ENCODE measurements at regions not wholly inside any gene's neighbourhood (a gene's known extent, or its start where the extent isn't known, plus 50 kb on each side); places are given as distances from the start of the nearest gene placed in this dataset.

DNA sequence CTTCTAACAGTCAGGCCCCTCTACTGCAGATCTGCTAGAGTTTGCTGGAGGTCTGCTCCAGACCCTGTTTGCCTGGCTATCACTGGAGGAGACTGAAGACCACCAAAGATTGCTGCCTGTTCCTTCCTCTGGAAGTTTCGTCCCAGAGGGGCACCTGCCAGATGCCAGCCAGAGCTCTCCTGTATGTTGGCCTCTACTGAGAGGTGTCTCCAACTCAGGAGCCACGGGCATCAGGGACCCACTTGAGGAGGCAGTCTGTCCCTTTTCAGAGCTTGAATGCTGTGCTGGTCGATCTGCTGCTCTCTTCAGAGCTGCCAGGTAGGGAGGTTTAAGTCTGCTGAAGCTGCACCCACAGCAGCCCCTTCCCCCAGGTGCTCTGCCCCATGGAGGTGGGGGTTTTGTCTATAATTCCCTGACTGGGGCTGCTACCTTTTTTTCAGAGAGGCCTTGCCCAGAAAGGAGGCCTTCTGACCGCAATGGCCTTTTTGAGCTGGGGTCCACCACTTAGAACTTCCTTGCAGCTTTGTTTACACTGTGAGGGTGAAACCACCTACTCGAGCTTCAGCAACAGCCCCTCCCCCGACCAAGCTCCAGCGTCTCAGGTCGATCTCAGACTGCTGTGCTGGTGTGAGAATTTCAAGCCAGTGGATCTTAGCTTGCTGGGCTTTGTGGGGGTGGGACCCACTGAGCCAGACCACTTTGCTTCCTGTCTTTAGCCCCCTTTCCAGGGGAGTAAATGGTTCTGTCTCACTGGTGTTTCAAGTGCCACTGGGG lies 566.0 kb downstream of the NR4A2 start:
- TF ChIP-seq, protein P1, sequence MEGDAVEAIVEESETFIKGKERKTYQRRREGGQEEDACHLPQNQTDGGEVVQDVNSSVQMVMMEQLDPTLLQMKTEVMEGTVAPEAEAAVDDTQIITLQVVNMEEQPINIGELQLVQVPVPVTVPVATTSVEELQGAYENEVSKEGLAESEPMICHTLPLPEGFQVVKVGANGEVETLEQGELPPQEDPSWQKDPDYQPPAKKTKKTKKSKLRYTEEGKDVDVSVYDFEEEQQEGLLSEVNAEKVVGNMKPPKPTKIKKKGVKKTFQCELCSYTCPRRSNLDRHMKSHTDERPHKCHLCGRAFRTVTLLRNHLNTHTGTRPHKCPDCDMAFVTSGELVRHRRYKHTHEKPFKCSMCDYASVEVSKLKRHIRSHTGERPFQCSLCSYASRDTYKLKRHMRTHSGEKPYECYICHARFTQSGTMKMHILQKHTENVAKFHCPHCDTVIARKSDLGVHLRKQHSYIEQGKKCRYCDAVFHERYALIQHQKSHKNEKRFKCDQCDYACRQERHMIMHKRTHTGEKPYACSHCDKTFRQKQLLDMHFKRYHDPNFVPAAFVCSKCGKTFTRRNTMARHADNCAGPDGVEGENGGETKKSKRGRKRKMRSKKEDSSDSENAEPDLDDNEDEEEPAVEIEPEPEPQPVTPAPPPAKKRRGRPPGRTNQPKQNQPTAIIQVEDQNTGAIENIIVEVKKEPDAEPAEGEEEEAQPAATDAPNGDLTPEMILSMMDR (IDR thresholded peaks at IDR 0.05; ENCODE audit: low read depth, low read length, poor library complexity, severe bottlenecking), result no peak
- TF ChIP-seq EZH2phosphoT487 (IDR thresholded peaks at IDR 0.05; ENCODE audit: borderline replicate concordance, low read length), result no peak

All from DOHH2 (cell line).